H1 (cell line): ENCODE measurements at regions not wholly inside any gene's neighbourhood (a gene's known extent, or its start where the extent isn't known, plus 50 kb on each side); places are given as distances from the start of the nearest gene placed in this dataset.

Experiments used
- CTCF ChIA-PET: fragments of 300-600 bp; sonication (Branson Sonifier 250); formaldehyde crosslinking; loops from one replicate; lab custom pipeline; 2021; ENCODE audit not compliant: partially characterized antibody; lab: Charles Lee
- POLR2A ChIA-PET: fragments of 300-600 bp; sonication (Branson Sonifier 250); formaldehyde crosslinking; loops from one replicate; lab custom pipeline; 2021; ENCODE audit warnings: inconsistent platforms; ENCODE audit not compliant: partially characterized antibody; lab: Charles Lee
- DNase-seq, 2 experiments: peaks; one replicate each; pipeline versions ENCODE4 v3.0.0 to v3.0.0-alpha.2; 2010 to 2022; ENCODE audit warnings: low spot score in 2 of 2, low read depth in 1 of 2, mixed read lengths in 1 of 2
- FAIRE-seq: peaks from 2 replicates; lab custom pipeline; 2011; peaks lifted over from hg19 to GRCh38; lab: Jason Lieb, UNC
- H2AFZ ChIP-seq: 2 replicates; pipeline ENCODE4 v1.8.1; 2012; ENCODE audit warnings: low read length, inconsistent platforms
- H2AK5ac ChIP-seq: 2 replicates; pipeline ENCODE4 v1.6.1; 2013; ENCODE audit warnings: low read depth, low read length
- H2BK120ac ChIP-seq: replicated peaks from 2 replicates; pipeline ENCODE3; 2013; ENCODE audit warnings: low read depth, low read length, inconsistent platforms
- H2BK12ac ChIP-seq: 2 replicates; pipeline ENCODE4 v1.6.1; 2013; ENCODE audit warnings: low read depth, low read length
- H2BK15ac ChIP-seq: 2 replicates; pipeline ENCODE4 v1.6.1; 2013; ENCODE audit warnings: low read length
- H2BK20ac ChIP-seq: 2 replicates; pipeline ENCODE4 v1.6.1; 2013; ENCODE audit warnings: low read length
- H2BK5ac ChIP-seq: 2 replicates; pipeline ENCODE4 v1.6.1; 2013; ENCODE audit warnings: low read depth, low read length
- H3K14ac ChIP-seq: 2 replicates; pipeline ENCODE4 v1.6.1; 2013; ENCODE audit warnings: inconsistent platforms; ENCODE audit not compliant: insufficient read length
- H3K18ac ChIP-seq: 2 replicates; pipeline ENCODE4 v1.6.1; 2013; ENCODE audit warnings: low read length; ENCODE audit errors: extremely low read depth
- H3K23ac ChIP-seq: 2 replicates; pipeline ENCODE4 v1.6.1; 2013; ENCODE audit warnings: inconsistent platforms; ENCODE audit not compliant: insufficient read length
- H3K23me2 ChIP-seq: 2 replicates; pipeline ENCODE4 v1.6.1; 2013; ENCODE audit warnings: low read depth, low read length
- H3K27ac ChIP-seq: 2 replicates; pipeline ENCODE4 v1.6.1; 2011; ENCODE audit warnings: low read depth, low read length, inconsistent platforms
- H3K27me3 ChIP-seq, 4 experiments: replicated peaks in 1 of 4; 1 replicate in 1 of 4; 2 replicates in 3 of 4; pipeline versions ENCODE4 v1.6.1 to v1.8.1; 2011 to 2013; ENCODE audit warnings: low read length in 3 of 4, mild to moderate bottlenecking in 3 of 4, inconsistent platforms in 2 of 4, mixed read lengths in 2 of 4, moderate library complexity in 1 of 4; ENCODE audit not compliant: control insufficient read depth in 3 of 4, insufficient read depth in 3 of 4; ENCODE audit errors: extremely low read depth in 1 of 4
- H3K36me3 ChIP-seq, 4 experiments: 2 replicates each; pipeline versions ENCODE4 v1.6.1 to v1.8.1; 2011 to 2013; ENCODE audit warnings: mild to moderate bottlenecking in 4 of 4, low read length in 3 of 4, moderate library complexity in 2 of 4, control low read depth in 1 of 4, inconsistent platforms in 1 of 4; ENCODE audit not compliant: insufficient read depth in 4 of 4, control insufficient read depth in 2 of 4
- H3K4ac ChIP-seq: replicated peaks from 2 replicates; pipeline ENCODE3; 2013; ENCODE audit warnings: low read length, low read depth, mixed read lengths, inconsistent platforms; ENCODE audit not compliant: insufficient read length
- H3K4me1 ChIP-seq, 4 experiments: replicated peaks in 1 of 4; 1 replicate in 1 of 4; 2 replicates in 3 of 4; pipeline versions ENCODE4 v1.6.1 to v1.8.1; 2011 to 2013; ENCODE audit warnings: low read length in 3 of 4, inconsistent platforms in 2 of 4, mixed read lengths in 1 of 4; ENCODE audit not compliant: insufficient read depth in 4 of 4, control insufficient read depth in 3 of 4
- H3K4me2 ChIP-seq, 2 experiments: 2 replicates each; pipeline versions ENCODE4 v1.6.1 to v1.8.1; 2011 to 2013; ENCODE audit warnings: low read depth in 2 of 2, low read length in 2 of 2, control low read depth in 1 of 2, inconsistent platforms in 1 of 2, mild to moderate bottlenecking in 1 of 2; ENCODE audit not compliant: insufficient read depth in 1 of 2
- H3K4me3 ChIP-seq, 4 experiments: fragments of 200-600, 300-600 bp in 1 of 4; sonication (generic), shearing (Covaris generic), sonication (Bioruptor Twin) in 1 of 4; 2 replicates each; pipeline versions ENCODE4 v1.5.1 to v1.8.1; 2011 to 2016; ENCODE audit warnings: low read length in 4 of 4, low read depth in 3 of 4, control low read depth in 2 of 4, inconsistent platforms in 2 of 4, mild to moderate bottlenecking in 2 of 4, mixed read lengths in 1 of 4, moderate library complexity in 1 of 4; ENCODE audit not compliant: insufficient read depth in 2 of 4; ENCODE audit errors: extremely low read depth in 1 of 4
- H3K56ac ChIP-seq: replicated peaks from 2 replicates; pipeline ENCODE3; 2013; ENCODE audit warnings: low read depth, mild to moderate bottlenecking, mixed read lengths, low read length, inconsistent platforms; ENCODE audit not compliant: insufficient read length
- H3K79me1 ChIP-seq: 2 replicates; pipeline ENCODE4 v1.6.1; 2013; ENCODE audit warnings: low read depth, low read length, control low read depth
- H3K79me2 ChIP-seq, 2 experiments: 2 replicates each; pipeline versions ENCODE4 v1.6.1 to v1.8.1; 2012 to 2013; ENCODE audit warnings: low read length in 2 of 2, mild to moderate bottlenecking in 2 of 2, inconsistent platforms in 1 of 2; ENCODE audit not compliant: insufficient read depth in 2 of 2, control insufficient read depth in 1 of 2
- H3K9ac ChIP-seq, 4 experiments: replicated peaks in 1 of 4; 1 replicate in 1 of 4; 2 replicates in 3 of 4; pipeline versions ENCODE4 v1.6.1 to v1.8.1; 2011 to 2013; ENCODE audit warnings: low read depth in 3 of 4, low read length in 3 of 4, control low read depth in 2 of 4, mild to moderate bottlenecking in 2 of 4, moderate library complexity in 2 of 4, inconsistent platforms in 1 of 4; ENCODE audit errors: extremely low read depth in 1 of 4
- H3K9me3 ChIP-seq, 2 experiments: 2 replicates each; pipeline versions ENCODE4 v1.6.1 to v1.8.1; 2012 to 2013; ENCODE audit warnings: mild to moderate bottlenecking in 2 of 2, moderate library complexity in 2 of 2, control low read depth in 1 of 2, inconsistent platforms in 1 of 2, low read depth in 1 of 2, low read length in 1 of 2, mixed read lengths in 1 of 2; ENCODE audit not compliant: insufficient read depth in 2 of 2
- H4K20me1 ChIP-seq, 2 experiments: replicated peaks in 1 of 2; 2 replicates each; pipeline versions ENCODE3 to v1.8.1; 2011 to 2013; ENCODE audit warnings: inconsistent platforms in 2 of 2, low read length in 2 of 2, mild to moderate bottlenecking in 1 of 2; ENCODE audit not compliant: insufficient read depth in 2 of 2, control insufficient read depth in 1 of 2
- H4K5ac ChIP-seq: 2 replicates; pipeline ENCODE4 v1.6.1; 2013; ENCODE audit warnings: low read length, low read depth, mixed read lengths, inconsistent platforms; ENCODE audit not compliant: insufficient read length
- H4K8ac ChIP-seq: 2 replicates; pipeline ENCODE4 v1.8.0; 2013; ENCODE audit warnings: mild to moderate bottlenecking, moderate library complexity, low read length, inconsistent platforms; ENCODE audit not compliant: insufficient read depth; ENCODE audit errors: extremely low read depth
- H4K91ac ChIP-seq: replicated peaks from 2 replicates; pipeline ENCODE3; 2013; ENCODE audit warnings: low read length, mixed read lengths, inconsistent platforms; ENCODE audit not compliant: insufficient read length
- MAFK ChIP-seq: IDR thresholded peaks from 2 replicates; pipeline ENCODE4 v1.6.1; 2012; ENCODE audit warnings: low read depth, mild to moderate bottlenecking, improper control_type of control experiment, low read length
- YY1 ChIP-seq: IDR thresholded peaks from 2 replicates; pipeline ENCODE4 v1.6.1; 2011; ENCODE audit warnings: low read depth, mild to moderate bottlenecking, low read length
- WGBS, 2 experiments: shearing (Covaris generic) in 1 of 2; methylation state at CpG; one replicate each; pipeline versions ENCODE4 v1.1.6 to v1.1.7; 2013 to 2015; ENCODE audit warnings: low lambda C conversion rate in 2 of 2, mixed read lengths in 2 of 2, inconsistent platforms in 1 of 2, low coverage in 1 of 2, missing lambda C conversion rate in 1 of 2; ENCODE audit not compliant: insufficient replicate concordance in 2 of 2, insufficient coverage in 1 of 2, insufficient read length in 1 of 2; ENCODE audit errors: extremely low coverage in 1 of 2, missing lambda C conversion rate in 1 of 2; 5-methylcytosine and 5-hydroxymethylcytosine counted together
- TF ChIP-seq, protein P1 (sequence below), 3 experiments: IDR thresholded peaks; 1 replicate in 2 of 3; 2 replicates in 1 of 3; pipeline versions ENCODE4 v1.5.1 to v1.6.1; 2011; ENCODE audit warnings: low read length in 3 of 3, mild to moderate bottlenecking in 3 of 3, inconsistent platforms in 2 of 3, low read depth in 1 of 3, moderate library complexity in 1 of 3; ENCODE audit not compliant: insufficient read depth in 1 of 3; ENCODE audit errors: control extremely low read depth in 1 of 3

DNA sequence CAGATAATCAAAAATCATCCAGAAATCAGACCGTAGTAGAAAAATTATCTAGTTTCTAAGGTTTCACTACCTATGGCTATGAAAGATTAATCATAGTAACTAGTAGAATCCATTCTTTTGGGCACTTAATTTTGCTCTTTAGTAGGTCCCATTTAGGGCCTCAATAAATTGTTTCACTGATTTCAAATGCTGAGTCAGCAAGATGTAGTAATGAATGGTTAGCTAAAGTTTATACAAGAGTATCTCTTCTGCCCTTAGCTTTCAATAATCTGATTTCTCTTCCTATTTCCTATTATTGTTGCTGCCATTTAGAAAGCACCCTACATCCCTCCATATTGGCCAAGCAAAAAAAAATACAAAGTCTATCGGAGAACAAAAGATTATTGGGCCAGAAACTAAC lies 283.2 kb upstream of the PCDH10 start:
- DNase-seq (no peak), FAIRE-seq (no peak)
- Histone ChIP-seq H2AK5ac (no peak overlapping the region), H2BK20ac (no peak overlapping the region), H4K91ac (no peak overlapping the region), H2BK120ac (no peak overlapping the region), H3K79me2 (no peaks in the 10 kb centered on the region), H2BK12ac (no peak overlapping the region), H3K4me1 (no peaks in the 10 kb centered on the region), H3K23me2 (no peaks in the 10 kb centered on the region), H3K27me3 (no peaks in the 10 kb centered on the region), H3K14ac (no peak overlapping the region), H3K23ac (no peak overlapping the region), H3K18ac (no peak overlapping the region), H3K79me1 (no peaks in the 10 kb centered on the region), H3K9me3 (no peaks in the 10 kb centered on the region), H4K5ac (no peak overlapping the region), H3K4ac (no peak overlapping the region), H3K4me2 (no peak overlapping the region), H4K20me1 (no peaks in the 10 kb centered on the region), H2BK5ac (no peak overlapping the region), H3K56ac (no peak overlapping the region), H2AFZ (no peak overlapping the region), H3K27ac (no peak overlapping the region), H3K4me3 (no peak overlapping the region), H2BK15ac (no peak overlapping the region), H4K8ac (no peak overlapping the region), H3K36me3 (no peaks in the 10 kb centered on the region), H3K9ac (no peak overlapping the region)
- POLR2A ChIA-PET: no interaction called here
- CTCF ChIA-PET: interaction anchor here (1.0 to 1.5 kb wide), 2 partner anchors 72 to 281 kb away, joined by 3 to 4 read pairs; no protein-coding TSS in a partner anchor
- WGBS, 2 experiments: 94% methylated on average over 2 of the region's 2 CpGs; no CpG with 5 or more reads in 1 of the 2 experiments
- TF ChIP-seq, protein P1, sequence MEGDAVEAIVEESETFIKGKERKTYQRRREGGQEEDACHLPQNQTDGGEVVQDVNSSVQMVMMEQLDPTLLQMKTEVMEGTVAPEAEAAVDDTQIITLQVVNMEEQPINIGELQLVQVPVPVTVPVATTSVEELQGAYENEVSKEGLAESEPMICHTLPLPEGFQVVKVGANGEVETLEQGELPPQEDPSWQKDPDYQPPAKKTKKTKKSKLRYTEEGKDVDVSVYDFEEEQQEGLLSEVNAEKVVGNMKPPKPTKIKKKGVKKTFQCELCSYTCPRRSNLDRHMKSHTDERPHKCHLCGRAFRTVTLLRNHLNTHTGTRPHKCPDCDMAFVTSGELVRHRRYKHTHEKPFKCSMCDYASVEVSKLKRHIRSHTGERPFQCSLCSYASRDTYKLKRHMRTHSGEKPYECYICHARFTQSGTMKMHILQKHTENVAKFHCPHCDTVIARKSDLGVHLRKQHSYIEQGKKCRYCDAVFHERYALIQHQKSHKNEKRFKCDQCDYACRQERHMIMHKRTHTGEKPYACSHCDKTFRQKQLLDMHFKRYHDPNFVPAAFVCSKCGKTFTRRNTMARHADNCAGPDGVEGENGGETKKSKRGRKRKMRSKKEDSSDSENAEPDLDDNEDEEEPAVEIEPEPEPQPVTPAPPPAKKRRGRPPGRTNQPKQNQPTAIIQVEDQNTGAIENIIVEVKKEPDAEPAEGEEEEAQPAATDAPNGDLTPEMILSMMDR (IDR thresholded peaks at IDR 0.05; ENCODE audit: control extremely low read depth in 1 of 3, insufficient read depth in 1 of 3, low read depth in 1 of 3, low read length in 3 of 3): no peak
- TF ChIP-seq MAFK (peak; percentile 97), YY1 (no peak)
